Neuronal stem cell (in vitro differentiated cells): ENCODE measurements at regions not wholly inside any gene's neighbourhood (a gene's known extent, or its start where the extent isn't known, plus 50 kb on each side); places are given as distances from the start of the nearest gene placed in this dataset.

ENCODE experiments used
- DNase-seq: peaks from one replicate; pipeline ENCODE4 v3.0.0-alpha.2; 2013; ENCODE audit warnings: low spot score
- H2AFZ ChIP-seq: one replicate; pipeline ENCODE4 v1.6.1; 2013; ENCODE audit warnings: mild to moderate bottlenecking, low read length, inconsistent platforms
- H2AK5ac ChIP-seq: 2 replicates; pipeline ENCODE4 v1.6.1; 2013; ENCODE audit warnings: low read depth, mild to moderate bottlenecking, inconsistent platforms, low read length, moderate library complexity, mixed read lengths
- H2BK120ac ChIP-seq: 2 replicates; pipeline ENCODE4 v1.6.1; 2013; ENCODE audit warnings: low read depth, mild to moderate bottlenecking, inconsistent platforms, low read length, moderate library complexity, mixed read lengths
- H2BK12ac ChIP-seq: one replicate; pipeline ENCODE4 v1.6.1; 2013; ENCODE audit warnings: low read length, inconsistent platforms
- H2BK15ac ChIP-seq: 2 replicates; pipeline ENCODE4 v1.6.1; 2013; ENCODE audit warnings: mild to moderate bottlenecking, low read length, inconsistent platforms, mixed read lengths
- H2BK5ac ChIP-seq: one replicate; pipeline ENCODE4 v1.6.1; 2013; ENCODE audit warnings: inconsistent platforms, mild to moderate bottlenecking, low read length, moderate library complexity
- H3K14ac ChIP-seq: one replicate; pipeline ENCODE4 v1.6.1; 2013; ENCODE audit warnings: low read length, inconsistent platforms
- H3K18ac ChIP-seq: 2 replicates; pipeline ENCODE4 v1.6.1; 2013; ENCODE audit warnings: low read length, inconsistent platforms
- H3K23ac ChIP-seq: 2 replicates; pipeline ENCODE4 v1.6.1; 2013; ENCODE audit warnings: low read depth, mild to moderate bottlenecking, mixed read lengths, low read length, inconsistent platforms; ENCODE audit not compliant: poor library complexity
- H3K27ac ChIP-seq: replicated peaks from 3 replicates; pipeline ENCODE4 v1.5.1; 2013; ENCODE audit warnings: low read length, inconsistent platforms
- H3K27me3 ChIP-seq, 3 experiments: 2 replicates each; pipeline ENCODE4 v1.6.1; 2013; ENCODE audit warnings: low read length in 3 of 3, mild to moderate bottlenecking in 2 of 3, inconsistent platforms in 1 of 3, low read depth in 1 of 3, mixed read lengths in 1 of 3, moderate library complexity in 1 of 3; ENCODE audit not compliant: control insufficient read depth in 3 of 3, insufficient read depth in 3 of 3
- H3K36me3 ChIP-seq, 2 donors: replicated peaks in 1 of 2; 2 replicates each; pipeline ENCODE4 v1.6.1; 2013; ENCODE audit warnings: low read length in 2 of 2; ENCODE audit not compliant: control insufficient read depth in 2 of 2, insufficient read depth in 2 of 2
- H3K4ac ChIP-seq: 2 replicates; pipeline ENCODE4 v1.6.1; 2013; ENCODE audit warnings: inconsistent platforms, mild to moderate bottlenecking, low read length, moderate library complexity
- H3K4me1 ChIP-seq, 2 donors: 1 replicate in 1 of 2; 2 replicates in 1 of 2; pipeline ENCODE4 v1.6.1; 2013; ENCODE audit warnings: low read length in 2 of 2, low read depth in 1 of 2; ENCODE audit not compliant: control insufficient read depth in 2 of 2, insufficient read depth in 1 of 2
- H3K4me2 ChIP-seq: one replicate; pipeline ENCODE4 v1.6.1; 2013; ENCODE audit warnings: mild to moderate bottlenecking, low read length, inconsistent platforms; ENCODE audit not compliant: insufficient read depth, poor library complexity, severe bottlenecking
- H3K4me3 ChIP-seq, 2 donors: 2 replicates each; pipeline ENCODE4 v1.5.1; 2013; ENCODE audit warnings: low read length in 2 of 2, mild to moderate bottlenecking in 2 of 2, inconsistent platforms in 1 of 2, moderate library complexity in 1 of 2
- H3K79me1 ChIP-seq: one replicate; pipeline ENCODE4 v1.6.1; 2013; ENCODE audit warnings: low read depth, mild to moderate bottlenecking, inconsistent platforms, low read length, moderate library complexity
- H3K9ac ChIP-seq: one replicate; pipeline ENCODE4 v1.6.1; 2013; ENCODE audit warnings: mild to moderate bottlenecking, low read depth, low read length, inconsistent platforms; ENCODE audit not compliant: poor library complexity
- H3K9me3 ChIP-seq, 2 donors: replicated peaks in 1 of 2; 2 replicates each; pipeline versions ENCODE3 to v1.6.1; 2013; ENCODE audit warnings: low read length in 2 of 2, mild to moderate bottlenecking in 2 of 2, inconsistent platforms in 1 of 2, low read depth in 1 of 2, mixed read lengths in 1 of 2, moderate library complexity in 1 of 2; ENCODE audit not compliant: control insufficient read depth in 2 of 2, insufficient read depth in 1 of 2
- H4K8ac ChIP-seq: one replicate; pipeline ENCODE4 v1.6.1; 2013; ENCODE audit warnings: low read depth, mild to moderate bottlenecking, inconsistent platforms, low read length, moderate library complexity
- H4K91ac ChIP-seq: one replicate; pipeline ENCODE4 v1.6.1; 2013; ENCODE audit warnings: low read length, low read depth, mild to moderate bottlenecking, inconsistent platforms; ENCODE audit not compliant: poor library complexity
- WGBS, 2 donors: extraction: QIAGEN DNeasy Blood & Tissue Kit; methylation state at CpG; one replicate each; pipeline ENCODE4 v1.1.7; 2013; ENCODE audit warnings: missing lambda C conversion rate in 2 of 2, mixed read lengths in 1 of 2; ENCODE audit not compliant: insufficient read length in 2 of 2, insufficient replicate concordance in 1 of 2; ENCODE audit errors: extremely low coverage in 2 of 2; 5-methylcytosine and 5-hydroxymethylcytosine counted together

DNA sequence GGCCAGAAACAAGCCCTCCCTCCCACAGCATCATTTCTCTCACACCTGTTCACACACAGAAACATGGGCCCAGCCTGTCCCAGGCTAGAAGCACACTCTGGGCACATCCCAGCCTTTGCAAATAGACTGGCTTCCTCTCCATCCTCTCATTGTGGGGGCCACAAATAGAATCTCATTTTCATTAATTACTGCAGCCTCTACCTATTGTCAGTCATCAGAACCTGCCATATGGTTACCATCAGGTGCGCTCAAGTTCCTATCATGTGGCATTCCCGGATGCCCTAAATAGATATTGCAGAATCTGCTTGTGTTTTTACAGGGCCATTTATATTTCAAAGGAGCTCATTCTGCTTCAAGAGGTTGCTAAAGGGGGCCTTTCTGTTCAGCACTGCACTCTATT, 460.7 kb downstream of the BCL11A start:
- Histone ChIP-seq H3K18ac (no peak overlapping the region), H3K79me1 (no peaks in the 10 kb centered on the region), H4K91ac (no peak overlapping the region), H4K8ac (no peak overlapping the region), H3K36me3 (no peaks in the 10 kb centered on the region), H3K23ac (no peak overlapping the region), H3K27ac (no peak overlapping the region), H3K4me2 (no peak overlapping the region), H3K9me3 (no peaks in the 10 kb centered on the region), H3K27me3 (no peaks in the 10 kb centered on the region), H2BK120ac (no peak overlapping the region), H3K4me1 (no peaks in the 10 kb centered on the region), H3K4me3 (no peak overlapping the region), H2AFZ (no peak overlapping the region), H3K4ac (no peak overlapping the region), H2BK12ac (no peak overlapping the region), H3K9ac (no peak overlapping the region), H2BK15ac (no peak overlapping the region), H3K14ac (no peak overlapping the region), H2BK5ac (no peak overlapping the region), H2AK5ac (no peak overlapping the region)
- no CpG with 5 or more reads among the region's 2 CpGs for WGBS, 2 donors
- DNase-seq, result no peak

DNA sequence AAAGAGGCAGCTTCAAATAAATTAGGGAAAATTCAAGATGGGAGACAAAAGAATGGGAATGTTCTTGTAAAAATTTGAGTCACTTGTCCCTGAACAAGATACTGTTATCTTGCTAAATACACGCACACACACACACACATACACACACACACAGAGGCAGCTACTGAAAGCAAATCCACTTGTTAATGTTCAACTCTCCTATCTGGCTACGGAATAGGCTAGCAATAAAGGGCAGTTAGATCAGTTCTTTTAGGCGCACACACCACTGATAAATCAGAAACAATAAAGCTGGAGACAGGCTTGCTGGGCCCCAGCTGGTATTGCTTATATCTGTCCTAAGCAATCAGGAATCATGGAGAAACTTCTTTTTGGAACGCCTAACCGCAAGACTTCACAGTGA, 461.6 kb downstream of the BCL11A start:
- Histone ChIP-seq H3K79me1 (no peaks in the 10 kb centered on the region), H2AK5ac (no peak overlapping the region), H3K4me2 (no peak overlapping the region), H3K4ac (no peak overlapping the region), H3K27ac (no peak overlapping the region), H2BK120ac (no peak overlapping the region), H3K4me3 (no peak overlapping the region), H3K18ac (no peak overlapping the region), H2AFZ (no peak overlapping the region), H3K9me3 (no peaks in the 10 kb centered on the region), H2BK15ac (no peak overlapping the region), H3K27me3 (no peaks in the 10 kb centered on the region), H3K23ac (no peak overlapping the region), H2BK5ac (no peak overlapping the region), H2BK12ac (no peak overlapping the region), H3K9ac (no peak overlapping the region), H4K91ac (no peak overlapping the region), H4K8ac (no peak overlapping the region), H3K14ac (no peak overlapping the region), H3K36me3 (no peaks in the 10 kb centered on the region), H3K4me1 (no peaks in the 10 kb centered on the region)
- DNase-seq, result no peak
- no CpG with 5 or more reads among the region's 5 CpGs for WGBS, 2 donors

DNA sequence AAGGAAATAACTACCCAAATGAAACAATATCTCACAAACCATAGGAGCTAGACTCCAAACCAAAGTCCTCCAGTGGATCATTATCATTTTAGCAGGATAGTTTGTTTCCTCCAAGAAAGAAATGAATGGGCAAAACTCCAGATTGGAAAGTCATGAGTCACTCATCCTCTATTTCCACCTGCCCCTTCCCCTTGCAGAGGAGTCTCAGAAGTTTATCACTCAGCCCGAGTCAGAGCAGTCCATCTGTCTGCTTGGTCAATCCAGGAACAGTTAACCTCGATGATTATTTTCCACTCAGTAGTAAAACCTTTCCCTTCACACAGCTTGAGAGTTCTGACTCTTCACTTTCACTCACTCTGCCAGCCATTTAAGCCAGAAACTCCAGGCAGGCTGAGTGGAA, 462.2 kb downstream of the BCL11A start:
- Histone ChIP-seq H2BK120ac (no peak overlapping the region), H3K27me3 (no peaks in the 10 kb centered on the region), H4K8ac (no peak overlapping the region), H3K9me3 (no peaks in the 10 kb centered on the region), H3K4ac (no peak overlapping the region), H3K27ac (no peak overlapping the region), H2BK15ac (no peak overlapping the region), H3K18ac (no peak overlapping the region), H3K4me3 (no peak overlapping the region), H2AK5ac (no peak overlapping the region), H3K79me1 (no peaks in the 10 kb centered on the region), H2BK5ac (no peak overlapping the region), H2AFZ (no peak overlapping the region), H3K14ac (no peak overlapping the region), H3K36me3 (no peaks in the 10 kb centered on the region), H3K4me2 (no peak overlapping the region), H4K91ac (no peak overlapping the region), H3K4me1 (no peaks in the 10 kb centered on the region), H3K23ac (no peak overlapping the region), H2BK12ac (no peak overlapping the region), H3K9ac (no peak overlapping the region)
- no CpG with 5 or more reads among the region's 2 CpGs for WGBS, 2 donors
- no peak for DNase-seq

DNA sequence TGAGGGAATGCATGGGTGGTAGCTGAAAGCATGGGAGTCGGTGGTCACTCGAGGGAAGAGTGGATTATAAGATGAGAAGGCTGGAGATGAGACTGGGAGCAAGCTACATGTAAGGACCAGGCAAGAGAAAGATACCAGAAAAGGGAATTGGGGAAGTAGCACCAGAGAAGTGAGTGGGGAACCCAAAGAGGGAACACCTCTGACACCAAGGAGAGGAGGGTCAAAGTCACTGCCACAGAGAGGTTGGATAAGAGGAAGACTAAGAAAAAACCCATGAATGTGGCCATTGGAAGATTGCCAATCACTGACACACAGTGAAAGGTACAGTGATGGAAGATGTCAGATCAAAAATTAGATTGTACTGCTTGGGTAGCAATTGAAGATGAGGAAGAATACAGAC, 473.9 kb downstream of the BCL11A start:
- no peak overlapping the region for H4K91ac ChIP-seq
- no CpG with 5 or more reads among the region's 2 CpGs for WGBS, 2 donors
- H3K27ac ChIP-seq, result no peak overlapping the region
- H2BK5ac ChIP-seq, result no peak overlapping the region
- no peaks in the 10 kb centered on the region for H3K79me1 ChIP-seq
- no peak overlapping the region for H2BK15ac ChIP-seq
- peaks cover 0 to 2% (median 0%) of the 10 kb centered on the region in 3 experiments for H3K27me3 ChIP-seq
- no peak overlapping the region for H3K23ac ChIP-seq
- H3K4me2 ChIP-seq, result no peak overlapping the region
- H2AK5ac ChIP-seq, result no peak overlapping the region
- H2BK120ac ChIP-seq, result no peak overlapping the region
- no peaks in the 10 kb centered on the region for H3K9me3 ChIP-seq
- no peak overlapping the region for H3K4ac ChIP-seq
- peaks cover 0 to 4% of the 10 kb centered on the region in 2 donors for H3K4me1 ChIP-seq
- H3K9ac ChIP-seq, result no peak overlapping the region
- no peak overlapping the region for H2AFZ ChIP-seq
- H3K18ac ChIP-seq, result no peak overlapping the region
- H3K4me3 ChIP-seq, result no peak overlapping the region
- DNase-seq, result no peak
- H2BK12ac ChIP-seq, result no peak overlapping the region
- H3K36me3 ChIP-seq, result no peaks in the 10 kb centered on the region
- H4K8ac ChIP-seq, result no peak overlapping the region
- no peak overlapping the region for H3K14ac ChIP-seq
